C4-2B (cell line): ENCODE measurements at regions not wholly inside any gene's neighbourhood (a gene's known extent, or its start where the extent isn't known, plus 50 kb on each side); places are given as distances from the start of the nearest gene placed in this dataset.

Experiments
- H3K27ac ChIP-seq: fragments of 450-650 bp; 2 replicates; pipeline ENCODE4 v1.5.1; 2017
- ZFX ChIP-seq: fragments of 450-650 bp; IDR thresholded peaks from 2 replicates; pipeline ENCODE4 v1.6.1; 2017
- TF ChIP-seq, protein P1 (sequence below): fragments of 450-650 bp; conservative IDR thresholded peaks from 2 replicates; pipeline ENCODE4 v1.5.1; 2017; ENCODE audit warnings: mild to moderate bottlenecking

GRCh38 chr14:80146941-80147340 is 64.4 kb downstream of the DIO2 start:
- TF ChIP-seq, protein P1, sequence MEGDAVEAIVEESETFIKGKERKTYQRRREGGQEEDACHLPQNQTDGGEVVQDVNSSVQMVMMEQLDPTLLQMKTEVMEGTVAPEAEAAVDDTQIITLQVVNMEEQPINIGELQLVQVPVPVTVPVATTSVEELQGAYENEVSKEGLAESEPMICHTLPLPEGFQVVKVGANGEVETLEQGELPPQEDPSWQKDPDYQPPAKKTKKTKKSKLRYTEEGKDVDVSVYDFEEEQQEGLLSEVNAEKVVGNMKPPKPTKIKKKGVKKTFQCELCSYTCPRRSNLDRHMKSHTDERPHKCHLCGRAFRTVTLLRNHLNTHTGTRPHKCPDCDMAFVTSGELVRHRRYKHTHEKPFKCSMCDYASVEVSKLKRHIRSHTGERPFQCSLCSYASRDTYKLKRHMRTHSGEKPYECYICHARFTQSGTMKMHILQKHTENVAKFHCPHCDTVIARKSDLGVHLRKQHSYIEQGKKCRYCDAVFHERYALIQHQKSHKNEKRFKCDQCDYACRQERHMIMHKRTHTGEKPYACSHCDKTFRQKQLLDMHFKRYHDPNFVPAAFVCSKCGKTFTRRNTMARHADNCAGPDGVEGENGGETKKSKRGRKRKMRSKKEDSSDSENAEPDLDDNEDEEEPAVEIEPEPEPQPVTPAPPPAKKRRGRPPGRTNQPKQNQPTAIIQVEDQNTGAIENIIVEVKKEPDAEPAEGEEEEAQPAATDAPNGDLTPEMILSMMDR, result no peak
- TF ChIP-seq ZFX, result no peak

DNA sequence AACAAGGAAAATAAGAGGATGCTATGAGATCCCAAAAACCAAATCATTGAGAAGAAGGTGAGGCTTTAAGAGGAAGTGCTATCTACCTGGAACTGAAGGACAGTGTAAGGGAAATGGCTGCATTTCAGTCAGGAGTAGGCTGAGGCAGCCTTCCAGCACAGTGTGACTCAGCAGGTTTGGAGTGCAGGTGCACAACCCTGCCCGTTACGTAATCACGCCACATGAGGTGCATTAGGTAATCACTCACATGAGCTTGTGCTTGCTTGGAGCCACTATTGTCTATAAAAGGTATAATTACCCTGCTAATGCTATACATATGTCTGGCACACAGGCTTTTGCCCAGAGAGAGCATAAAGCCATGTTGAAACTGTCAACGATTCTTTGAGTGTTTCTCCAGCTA is 74.9 kb downstream of the DIO2 start:
- no peak overlapping the region for H3K27ac ChIP-seq
- TF ChIP-seq, protein P1, result no peak
- TF ChIP-seq ZFX, result no peak

More at GRCh38 chr14:80146941-80147340, 64.4 kb downstream of the DIO2 start:
- H3K27ac ChIP-seq, result no peak overlapping the region

DNA sequence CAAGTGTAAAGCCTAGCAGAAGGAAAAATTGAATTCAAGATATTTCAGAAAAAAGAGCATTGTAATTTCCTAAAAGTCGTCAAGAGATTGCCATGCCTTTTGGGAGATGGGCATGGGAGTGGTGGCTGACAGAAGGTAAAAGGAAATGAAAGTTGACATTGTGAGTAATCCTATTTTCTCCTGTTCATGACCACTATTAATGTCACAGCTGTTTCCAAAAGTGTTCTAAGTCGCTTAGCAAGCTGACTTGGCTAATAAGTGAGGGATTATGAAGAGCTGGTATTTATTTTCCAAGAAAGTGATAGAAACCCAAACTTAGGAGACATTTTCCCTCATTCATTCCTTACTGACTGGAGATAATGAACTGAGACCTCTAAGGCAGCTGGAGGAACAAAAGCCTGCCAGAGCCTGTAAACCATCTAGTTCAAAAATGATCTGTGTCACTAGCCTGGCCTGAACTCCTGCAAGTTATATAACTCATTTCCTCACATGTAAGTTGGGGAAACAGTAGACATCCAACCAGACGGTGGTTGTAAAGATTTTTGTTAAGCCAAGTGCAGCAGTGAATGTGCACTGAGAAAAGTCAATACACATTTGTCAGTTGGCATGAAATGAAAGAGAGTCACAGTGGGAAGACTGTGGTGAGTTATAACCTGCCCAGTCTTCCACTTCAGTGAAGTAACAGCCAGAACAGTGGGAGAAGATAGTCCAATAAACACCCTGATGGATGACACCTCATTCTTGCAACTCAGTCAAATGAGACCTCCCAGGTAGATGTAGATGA is 75.8 kb downstream of the DIO2 start:
- no peak for TF ChIP-seq ZFX
- TF ChIP-seq, protein P1, result no peak
- no peak overlapping the region for H3K27ac ChIP-seq

DNA sequence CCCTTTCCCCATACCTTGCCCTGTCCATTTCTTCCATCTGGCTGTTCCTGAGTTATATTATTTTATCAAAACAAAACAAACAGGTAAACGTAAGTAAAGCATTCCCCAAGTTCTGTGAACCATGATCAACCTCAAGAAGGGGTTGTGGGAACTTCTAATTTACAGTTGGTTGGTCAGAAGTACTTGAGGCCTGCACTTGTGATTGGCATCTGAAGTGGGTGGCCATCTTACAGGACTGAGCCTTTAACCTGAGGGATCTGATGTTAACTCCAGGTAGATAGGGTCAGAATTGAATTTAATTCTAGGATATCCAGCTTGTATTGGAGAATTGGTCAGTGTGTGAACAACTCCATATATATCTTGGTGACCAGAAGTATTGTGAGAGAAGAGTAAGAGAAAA is 77.0 kb downstream of the DIO2 start:
- H3K27ac ChIP-seq, result no peak overlapping the region
- no peak for TF ChIP-seq ZFX
- TF ChIP-seq, protein P1, result no peak

DNA sequence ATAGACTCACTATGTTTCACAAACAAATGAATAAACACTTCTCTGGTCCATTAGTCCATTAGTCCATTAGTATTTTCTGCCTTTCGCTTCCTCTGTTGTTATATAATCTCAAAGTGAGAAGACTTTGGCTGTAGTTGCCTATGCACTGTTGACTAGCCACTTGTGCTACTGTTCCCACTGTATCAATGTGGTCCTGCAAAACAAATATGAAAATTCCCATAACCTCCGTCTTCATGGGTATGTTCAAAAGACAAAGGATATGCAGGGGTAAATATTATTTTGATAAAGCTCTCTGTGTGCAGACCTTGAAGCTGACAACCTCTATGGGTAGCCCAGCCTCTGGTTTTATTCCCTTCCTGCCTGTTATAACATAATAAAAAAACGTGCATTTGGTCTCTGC is 77.8 kb downstream of the DIO2 start:
- H3K27ac ChIP-seq, result no peak overlapping the region
- TF ChIP-seq, protein P1, result no peak
- no peak for TF ChIP-seq ZFX

DNA sequence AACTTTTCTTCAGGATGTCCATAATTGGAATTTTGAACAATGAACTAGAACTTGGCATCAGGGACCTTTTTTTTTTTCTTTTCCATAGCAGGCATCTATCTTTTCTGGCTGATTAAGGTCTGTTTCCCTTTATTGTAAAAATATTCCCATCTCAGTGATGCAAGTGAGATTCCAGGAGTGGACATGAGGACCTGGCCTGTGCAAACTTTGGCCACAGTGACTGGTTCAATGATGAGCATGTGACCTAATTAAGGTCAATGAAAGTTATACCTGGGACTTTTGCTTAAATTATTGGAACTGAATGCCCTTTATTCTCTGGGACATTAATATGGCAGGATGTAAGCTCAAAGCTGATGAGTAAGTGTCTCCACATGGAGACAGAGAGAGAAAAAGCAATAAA is 83.8 kb downstream of the DIO2 start:
- H3K27ac ChIP-seq, result no peak overlapping the region
- TF ChIP-seq ZFX, result no peak
- TF ChIP-seq, protein P1, result no peak

- H3K27ac ChIP-seq, result no peak overlapping the region
- TF ChIP-seq ZFX, result no peak
Observed at GRCh38 chr14:80124794-80125193, 86.5 kb downstream of the DIO2 start.

DNA sequence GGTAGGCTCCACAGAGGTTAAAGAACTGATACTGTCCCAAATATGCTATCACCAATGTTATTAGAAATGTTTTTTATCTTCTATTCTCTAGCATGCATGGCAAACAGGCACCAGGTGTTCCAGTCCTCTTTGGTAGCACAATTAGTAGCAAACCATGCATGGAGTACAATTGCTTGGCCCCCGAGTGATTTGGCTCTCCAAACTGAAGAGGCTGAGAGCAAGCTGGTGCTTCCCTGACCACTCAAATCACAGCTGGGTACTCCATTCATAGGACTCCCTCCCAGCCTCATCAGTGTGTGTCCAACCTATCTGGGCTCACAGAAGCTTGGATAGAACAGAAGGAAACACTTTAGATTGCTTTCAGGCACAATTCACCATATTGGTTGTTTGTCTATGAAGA is 93.4 kb downstream of the DIO2 start:
- H3K27ac ChIP-seq, result no peak overlapping the region
- no peak for TF ChIP-seq ZFX
- TF ChIP-seq, protein P1, result no peak
